ENCODE measurements at regions not wholly inside any gene's neighbourhood (a gene's known extent, or its start where the extent isn't known, plus 50 kb on each side); places are given as distances from the start of the nearest gene placed in this dataset.
"Not testable (repeated sequence)": the region's sequence is repeated elsewhere in the genome, so short reads cannot be mapped to it uniquely, and the experiment has no call there.

DNA sequence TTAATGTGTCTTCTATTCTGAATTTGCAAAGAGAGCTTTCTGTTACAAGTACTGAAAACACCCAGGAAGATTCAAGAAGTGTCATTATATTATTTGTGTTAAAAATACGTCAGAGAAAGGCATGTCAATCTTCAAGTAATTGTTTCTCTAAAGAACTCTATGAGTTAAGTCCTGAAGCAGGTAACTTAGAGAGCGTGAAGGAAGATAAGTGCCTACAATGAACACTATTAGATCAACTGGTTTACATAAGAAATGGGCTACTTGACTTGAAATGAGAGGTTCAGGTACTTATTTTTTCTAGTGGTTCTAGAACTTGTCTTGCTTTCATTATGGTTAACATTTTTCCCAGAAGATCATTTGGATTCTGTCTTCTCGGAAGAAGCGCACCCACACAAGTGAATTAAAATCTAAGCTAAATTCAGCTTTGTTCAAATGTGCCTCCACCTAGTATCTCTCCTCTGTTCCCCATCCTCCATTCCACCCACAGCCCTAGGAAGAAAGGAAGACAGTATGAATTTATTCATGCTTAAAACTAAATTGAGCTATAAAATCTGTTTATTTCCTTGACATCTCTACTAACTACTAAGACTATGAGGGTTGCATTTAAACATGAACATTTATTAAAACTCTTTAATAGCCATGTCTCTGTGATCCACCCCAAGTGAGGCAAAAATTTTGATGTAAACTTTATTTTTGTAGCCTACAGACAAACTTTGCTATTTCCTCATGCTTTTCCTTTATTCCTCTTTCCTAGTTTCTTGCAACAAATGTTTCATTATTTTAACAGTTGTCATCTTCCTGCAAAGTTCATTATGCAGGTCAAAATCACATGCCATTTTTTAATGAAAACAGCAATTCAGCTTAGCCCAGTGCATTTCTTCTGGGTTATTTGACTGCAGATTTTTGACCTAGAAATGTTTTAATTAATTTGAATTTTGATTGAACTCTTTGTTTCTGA is 206.8 kb downstream of the KCNJ2 start:
- no peak for DNase-seq

DNA sequence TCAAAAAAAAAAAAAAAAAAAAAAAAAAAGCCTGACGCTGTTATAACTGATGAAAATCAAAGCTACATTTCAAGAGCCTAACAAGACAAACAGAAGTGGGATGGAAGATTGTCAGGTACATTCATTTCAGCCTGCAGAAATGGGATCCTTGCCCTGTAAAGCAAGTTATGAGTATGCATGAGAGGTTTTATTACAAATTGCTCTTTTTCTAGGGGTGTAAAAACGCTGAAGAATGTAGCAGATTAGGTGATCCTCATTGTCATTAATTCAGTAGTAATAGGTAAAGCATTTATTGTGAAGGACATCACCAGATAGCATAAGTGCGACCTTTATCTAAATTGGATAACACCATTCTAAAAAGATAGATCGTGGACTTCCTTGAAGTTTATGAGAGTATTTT is 208.3 kb downstream of the KCNJ2 start:
- DNase-seq = no peak

DNA sequence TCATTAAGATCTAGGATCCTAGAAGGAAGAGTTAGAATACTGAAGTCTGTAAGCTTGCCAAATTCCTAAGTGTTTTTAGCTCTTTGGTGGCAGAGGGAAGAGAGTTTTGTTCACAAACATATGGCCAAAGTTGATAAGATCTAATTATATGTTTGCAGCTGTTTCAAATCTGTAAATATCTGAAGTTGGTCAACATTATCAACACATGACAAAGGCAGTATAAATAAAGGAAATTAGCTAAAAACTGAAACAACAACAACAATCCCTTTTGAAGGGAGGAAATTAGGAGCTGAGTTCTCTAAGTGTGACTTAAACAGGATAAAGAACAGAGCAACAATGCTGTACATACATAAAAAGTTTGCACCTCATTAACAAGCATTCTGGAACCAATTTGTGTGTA is 208.7 kb downstream of the KCNJ2 start:
- DNase-seq = no peak

DNA sequence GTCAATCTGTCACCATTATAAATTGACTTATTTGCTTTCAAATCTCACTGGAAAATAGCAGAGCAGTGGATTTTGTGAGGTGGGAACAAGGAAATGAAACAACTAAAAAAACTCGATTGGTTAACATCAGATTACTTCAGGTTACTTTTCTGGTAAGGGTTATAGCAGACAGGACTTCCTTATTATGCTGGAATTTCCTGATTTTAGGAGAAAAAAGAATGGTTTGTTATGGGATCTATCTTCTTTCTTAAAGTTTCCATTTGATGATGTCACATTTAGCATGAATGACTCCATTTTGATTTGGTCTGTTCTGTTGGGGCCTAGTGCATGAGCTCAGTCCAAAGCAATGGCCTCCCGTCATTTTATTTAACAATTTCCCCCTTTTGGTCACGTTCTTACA is 210.6 kb downstream of the KCNJ2 start:
- DNase-seq = no peak

DNA sequence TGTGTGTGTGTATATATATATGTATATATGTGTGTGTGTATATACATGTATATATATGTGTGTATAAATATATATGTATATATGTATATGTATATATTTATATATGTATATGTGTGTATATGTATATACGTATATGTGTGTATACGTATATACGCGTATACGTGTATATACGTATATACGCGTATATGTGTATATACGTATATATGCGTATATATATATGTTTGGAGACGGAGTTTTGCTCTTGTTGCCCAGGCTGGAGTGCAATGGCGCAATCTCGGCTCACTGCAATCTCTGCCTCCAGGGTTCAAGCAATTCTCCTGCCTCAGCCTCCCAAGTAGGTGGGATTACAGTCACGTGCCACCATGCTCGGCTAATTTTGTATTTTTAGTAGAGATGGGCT is 212.6 kb downstream of the KCNJ2 start:
- DNase-seq = not testable (repeated sequence)

DNA sequence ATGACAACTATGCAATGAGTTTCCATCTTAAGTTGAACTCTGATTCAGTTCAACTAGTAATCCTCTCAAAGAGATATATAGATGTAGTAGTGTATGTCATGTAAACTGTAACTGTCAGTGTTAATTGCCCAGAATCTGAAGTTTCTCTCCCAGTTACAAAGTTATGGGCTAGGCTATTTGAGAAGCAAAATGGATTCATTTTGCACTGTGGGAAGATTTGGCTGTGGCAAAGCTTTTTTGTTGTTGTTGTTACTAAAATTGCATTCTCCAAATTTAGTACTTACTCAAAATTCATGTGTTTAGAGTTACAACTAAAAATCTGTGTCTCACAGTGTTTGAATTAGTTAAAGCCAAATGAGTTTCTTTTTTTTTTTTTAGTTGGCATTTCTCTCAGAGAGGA is 219.0 kb downstream of the KCNJ2 start:
- no peak for DNase-seq

DNA sequence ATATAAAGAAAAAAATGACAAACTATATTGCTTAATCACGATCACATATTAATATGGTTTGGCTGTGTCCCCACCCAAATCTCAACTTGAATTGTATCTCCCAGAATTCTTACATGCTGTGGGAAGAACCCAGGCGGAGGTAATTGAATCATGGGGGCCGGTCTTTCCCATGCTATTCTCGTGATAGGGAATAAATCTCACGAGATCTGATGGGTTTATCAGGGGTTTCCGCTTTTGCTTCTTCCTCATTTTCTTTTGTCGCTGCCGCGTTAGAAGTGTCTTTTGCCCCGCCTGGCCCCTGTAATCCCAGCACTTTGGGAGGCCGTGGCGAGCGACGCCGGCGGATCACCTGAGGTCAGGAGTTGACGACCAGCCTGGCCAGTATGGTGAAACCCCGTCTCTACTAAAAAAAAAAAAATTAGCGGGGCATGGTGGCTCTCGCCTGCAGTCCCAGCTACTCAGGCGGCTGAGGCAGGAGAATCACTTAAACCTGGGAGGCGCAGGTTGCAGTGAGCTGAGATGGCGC is 220.0 kb downstream of the KCNJ2 start:
- DNase-seq = not testable (repeated sequence)

DNA sequence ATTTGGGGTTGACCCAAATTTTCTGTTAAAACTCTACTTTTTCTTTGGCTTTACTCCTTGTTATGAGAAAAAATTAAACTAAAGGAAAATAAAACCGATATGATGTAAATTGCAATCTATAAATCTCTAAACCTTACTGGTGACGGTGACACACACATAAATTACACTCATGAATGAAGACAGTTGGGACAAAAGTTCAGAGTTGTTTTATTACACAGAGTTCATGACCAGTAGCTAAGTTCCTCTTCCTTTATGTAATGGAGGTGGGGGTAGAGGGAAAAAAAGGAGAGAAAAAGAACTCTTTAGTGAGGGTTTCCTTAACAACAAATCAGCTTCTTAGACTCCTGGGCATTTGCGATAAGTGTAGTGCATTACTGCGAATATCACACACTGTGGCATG is 220.7 kb downstream of the KCNJ2 start:
- no peak for DNase-seq

DNA sequence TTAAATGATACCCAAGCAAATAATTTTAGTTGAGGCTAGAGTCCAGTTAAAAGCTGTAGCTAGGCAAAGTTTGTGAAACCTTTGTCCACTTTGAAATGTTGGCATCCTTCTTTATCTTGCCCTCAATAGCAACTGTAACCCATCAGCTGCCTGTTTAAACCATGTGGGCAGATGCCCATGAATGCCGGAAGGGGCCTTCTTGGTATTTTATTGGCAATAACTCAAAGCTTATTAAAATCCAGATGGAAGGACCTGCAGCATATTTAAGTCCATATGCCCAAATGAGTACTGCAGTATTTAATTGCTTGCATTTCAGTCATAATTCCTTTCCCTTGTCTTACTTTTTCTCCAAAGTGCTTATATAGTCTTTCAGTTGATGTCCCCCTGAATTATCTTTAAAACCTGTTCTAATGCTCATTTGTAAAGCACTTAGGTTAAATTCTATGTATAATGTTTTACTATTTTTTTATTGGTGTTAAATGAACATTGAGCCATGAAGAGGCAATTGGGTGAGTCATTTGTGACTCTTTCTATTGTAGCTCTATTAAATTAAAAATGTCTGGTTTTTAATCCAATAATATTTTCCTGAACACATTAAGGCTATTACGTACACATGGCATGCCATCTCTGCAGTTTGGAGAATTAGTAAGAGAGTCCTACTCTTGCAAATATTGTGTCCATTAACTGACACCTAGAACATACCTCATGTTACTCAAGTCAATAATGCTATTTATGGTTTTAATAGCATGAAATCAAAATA is 225.3 kb downstream of the KCNJ2 start:
- no peak for DNase-seq

DNA sequence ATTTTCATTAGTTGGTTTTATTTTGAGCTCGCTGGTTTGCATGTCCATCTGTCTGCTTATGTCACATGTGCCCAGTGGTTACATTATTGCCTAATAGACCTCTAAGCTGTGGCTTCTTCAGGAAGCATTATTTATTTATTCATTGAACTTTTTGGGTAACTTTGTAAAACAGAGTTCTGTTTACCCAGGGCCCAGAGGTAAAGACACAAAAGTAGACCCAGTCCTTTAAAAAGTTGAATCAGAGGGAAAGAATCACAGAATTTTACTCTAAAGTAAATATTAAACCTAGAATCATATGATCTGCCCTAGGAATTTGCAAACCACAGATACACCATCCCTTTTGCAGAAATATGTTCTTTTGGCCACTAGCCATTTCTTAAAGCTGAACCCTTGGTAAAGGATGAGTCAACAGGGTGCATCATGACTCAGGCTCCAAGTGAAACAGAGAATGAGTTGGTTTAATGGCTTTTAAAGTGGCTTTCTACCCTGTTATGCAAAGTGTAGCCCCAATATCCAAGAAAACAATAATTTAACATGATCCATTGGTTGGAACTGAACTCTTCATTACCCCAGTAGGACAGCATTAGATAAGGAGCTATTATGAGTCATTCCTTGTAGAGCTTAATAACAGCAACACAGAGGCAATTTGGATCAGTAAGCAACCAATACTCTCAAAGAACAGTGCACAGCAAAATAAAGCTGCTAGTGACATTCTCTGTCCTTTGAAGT is 236.3 kb downstream of the KCNJ2 start:
- no peak for DNase-seq

DNA sequence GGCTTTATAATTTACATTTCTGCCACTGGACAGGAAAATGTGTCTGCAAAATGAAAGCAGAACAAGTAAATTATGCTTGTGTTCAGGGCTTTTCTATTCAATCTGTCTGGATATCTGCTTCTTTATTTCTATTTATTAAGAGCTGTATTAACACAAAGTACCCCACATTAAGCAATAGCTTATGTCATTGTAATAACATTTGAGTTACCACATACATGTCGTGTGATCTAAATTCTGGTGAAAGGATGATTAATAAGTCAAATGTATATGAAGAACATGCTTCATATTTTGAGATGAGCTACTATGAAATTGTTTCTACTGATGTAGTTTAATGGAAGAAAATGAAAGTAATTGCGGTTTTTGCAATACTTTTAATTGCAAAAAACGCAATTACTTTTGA is 238.2 kb downstream of the KCNJ2 start:
- no peak for DNase-seq

DNA sequence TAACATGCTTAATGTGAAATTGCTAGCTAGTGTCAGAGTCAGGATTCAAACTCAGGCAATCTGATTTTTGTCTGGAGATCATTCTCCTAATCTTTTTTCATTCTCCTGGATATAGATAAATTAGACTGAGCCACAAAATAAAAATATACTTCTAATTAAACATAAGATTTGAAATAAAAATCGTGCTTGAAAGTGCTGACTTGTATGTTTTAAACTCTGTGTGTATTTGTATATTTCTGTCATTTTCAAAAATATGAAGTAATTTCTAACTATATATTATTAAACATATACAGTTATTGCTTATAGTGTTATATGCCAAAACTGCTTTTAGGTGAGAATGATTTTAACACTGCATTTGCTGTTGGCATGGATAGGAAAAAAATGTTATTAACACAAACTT is 239.4 kb downstream of the KCNJ2 start:
- no peak for DNase-seq

DNA sequence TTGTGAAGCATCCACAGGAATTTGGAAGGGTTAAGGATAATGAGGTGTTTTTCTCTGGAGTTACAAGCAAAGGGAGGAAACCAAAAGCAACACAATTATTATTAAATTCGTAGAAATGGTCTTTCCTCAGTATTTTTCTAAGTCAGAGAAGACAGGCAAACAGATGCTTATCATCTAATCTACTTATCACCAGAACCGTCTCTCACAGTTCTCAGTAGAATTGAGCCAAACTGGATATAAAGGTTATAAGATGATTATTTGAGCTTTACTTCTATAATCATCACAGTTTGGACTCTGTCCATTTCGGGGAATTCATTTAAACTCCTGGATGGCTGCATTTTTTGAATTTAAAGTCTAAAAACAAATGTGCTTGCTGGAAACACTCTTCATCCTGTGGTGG is 245.0 kb downstream of the KCNJ2 start:
- DNase-seq = no peak

DNA sequence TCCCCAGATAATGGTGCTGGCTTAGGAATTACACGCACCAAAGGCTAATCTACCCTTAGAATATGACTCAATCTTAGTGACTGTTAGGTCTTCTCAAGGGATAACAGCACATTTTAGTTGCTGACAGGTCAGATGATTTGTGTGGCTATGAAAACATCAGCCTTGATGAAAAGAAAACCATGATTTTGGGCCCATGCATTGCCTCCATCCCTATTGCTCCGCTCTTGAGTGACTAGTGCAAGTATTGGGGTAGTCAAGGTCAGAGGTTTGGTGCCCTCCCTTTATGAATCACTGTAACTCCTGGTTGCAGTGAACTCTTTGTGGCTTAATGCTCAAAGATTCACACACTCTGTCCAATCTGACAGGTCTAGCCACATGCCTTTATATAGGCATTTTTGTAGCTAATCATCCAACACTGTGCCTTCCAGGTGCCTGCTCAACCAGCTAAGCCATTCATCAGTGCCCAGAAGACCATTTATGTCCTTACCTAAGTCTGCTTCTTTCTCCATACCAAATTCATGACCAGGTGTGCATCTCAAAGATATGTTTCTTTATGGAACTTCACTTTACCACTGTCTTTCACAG is 251.6 kb downstream of the KCNJ2 start:
- no peak for DNase-seq

DNA sequence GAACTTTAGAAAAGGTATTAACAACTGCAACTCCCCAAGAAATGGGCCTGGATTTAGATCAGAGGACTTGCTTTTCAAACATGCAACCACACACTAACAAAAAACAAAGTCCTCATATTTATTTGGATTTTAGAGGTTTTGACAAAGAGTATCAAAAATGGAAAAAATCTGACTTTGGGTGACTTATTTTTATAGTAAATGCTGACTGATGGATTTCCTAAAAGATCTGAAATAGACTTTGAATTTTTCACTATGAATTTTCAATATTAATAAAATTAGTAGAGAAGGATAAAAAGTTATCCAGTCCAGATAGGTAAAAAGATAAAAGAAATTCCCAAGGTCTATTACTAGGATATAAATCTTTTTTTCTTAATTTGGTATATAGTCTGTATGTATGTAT is 253.5 kb downstream of the KCNJ2 start:
- DNase-seq = no peak

DNA sequence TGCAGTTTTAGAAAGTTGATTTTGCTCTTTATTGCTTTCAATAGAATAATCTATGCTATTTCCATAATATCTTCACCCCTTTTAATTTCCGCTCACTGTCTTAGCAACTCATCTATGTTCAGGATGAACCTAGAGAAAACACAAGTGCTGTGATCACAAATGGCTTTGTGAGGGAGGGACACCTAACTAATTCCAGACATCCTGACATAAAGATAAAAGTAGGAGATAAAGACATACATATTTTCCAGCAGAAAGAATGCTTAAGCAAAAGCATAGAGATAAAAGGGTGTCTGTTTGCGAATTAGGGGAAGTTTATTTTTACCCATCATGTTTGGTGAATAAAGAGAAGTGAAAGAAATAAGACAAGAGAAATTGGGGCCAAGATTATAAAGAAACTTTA is 254.2 kb downstream of the KCNJ2 start:
- no peak for DNase-seq

DNA sequence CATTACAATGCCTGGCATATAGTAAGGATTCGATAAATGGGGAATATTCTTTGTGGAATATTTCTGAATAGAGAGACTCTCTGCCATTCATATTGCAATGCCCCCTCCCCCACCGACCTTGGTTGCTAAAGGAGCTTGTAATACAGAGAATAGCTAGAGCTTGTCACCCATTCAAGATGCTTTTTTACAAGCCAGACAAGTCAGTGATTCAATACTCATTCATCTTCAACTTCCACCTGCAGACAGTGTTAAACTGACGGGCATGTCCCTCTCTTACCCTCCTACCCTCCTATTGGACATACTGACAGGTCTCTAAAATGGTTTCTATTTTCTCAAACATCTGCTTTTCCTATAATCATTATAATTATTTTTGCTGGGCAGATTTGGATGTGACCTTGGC is 257.4 kb downstream of the KCNJ2 start:
- DNase-seq = no peak

DNA sequence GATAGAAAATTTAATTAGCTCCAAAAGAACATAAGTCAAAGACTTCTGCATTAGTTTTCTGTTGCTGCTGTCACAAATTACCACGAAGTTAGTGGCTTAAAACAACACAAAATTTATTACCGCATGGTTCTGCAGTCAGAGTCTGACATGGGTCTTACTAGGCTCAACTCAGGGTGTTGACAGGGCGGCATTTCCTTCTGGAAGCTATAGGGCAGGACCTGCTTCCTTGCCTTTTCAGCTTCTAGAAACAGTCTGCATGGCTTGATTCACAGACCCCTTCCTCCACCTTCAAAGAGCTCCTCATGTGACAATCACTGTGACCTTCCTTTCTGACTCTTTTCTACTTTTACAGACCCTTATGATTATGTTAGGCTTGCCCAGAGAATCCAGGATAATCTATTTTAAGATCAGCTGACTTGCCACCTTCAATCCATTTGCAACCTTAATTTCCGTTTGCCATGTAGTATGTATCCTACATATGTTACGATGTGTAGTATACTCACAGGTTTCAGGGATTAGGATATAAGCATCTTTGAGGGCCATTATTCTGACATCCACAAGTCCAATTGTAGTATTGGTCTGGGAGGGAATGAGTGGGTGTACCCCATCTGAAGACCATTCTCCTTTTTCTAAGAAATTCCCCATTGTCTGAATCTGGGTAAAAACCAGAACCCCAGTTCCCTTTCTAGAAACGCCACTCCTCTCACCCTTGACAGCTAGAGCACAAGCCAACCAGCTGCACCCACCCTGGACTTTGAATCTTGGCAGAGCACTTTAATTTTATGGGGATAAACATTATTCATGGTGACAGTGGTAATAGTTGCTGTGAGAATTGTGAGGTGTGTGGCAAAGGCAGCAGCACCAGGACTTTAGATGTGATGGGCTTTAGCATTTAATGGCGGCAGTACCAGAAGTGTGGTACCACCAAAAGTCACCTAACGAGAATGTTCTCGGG is 265.5 kb downstream of the KCNJ2 start:
- no peak for DNase-seq

DNA sequence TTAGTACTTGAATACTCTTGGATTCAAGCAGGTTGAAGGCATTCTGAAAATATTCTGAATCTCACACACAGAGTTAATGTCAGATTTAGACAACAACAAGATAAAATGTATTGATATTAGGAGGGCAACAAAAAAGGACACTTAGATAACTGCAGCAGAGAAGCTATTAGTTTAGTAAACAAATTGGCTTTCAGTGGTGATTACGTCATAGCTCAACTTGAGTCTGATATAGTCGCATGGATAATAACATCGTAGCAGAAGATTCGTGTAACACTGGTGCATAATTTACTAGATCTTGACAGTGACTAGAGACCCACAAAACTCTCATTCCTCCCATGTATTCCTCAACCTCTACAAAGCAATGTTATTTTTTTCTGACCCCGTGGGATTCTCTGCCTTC is 268.3 kb downstream of the KCNJ2 start:
- DNase-seq = no peak

DNA sequence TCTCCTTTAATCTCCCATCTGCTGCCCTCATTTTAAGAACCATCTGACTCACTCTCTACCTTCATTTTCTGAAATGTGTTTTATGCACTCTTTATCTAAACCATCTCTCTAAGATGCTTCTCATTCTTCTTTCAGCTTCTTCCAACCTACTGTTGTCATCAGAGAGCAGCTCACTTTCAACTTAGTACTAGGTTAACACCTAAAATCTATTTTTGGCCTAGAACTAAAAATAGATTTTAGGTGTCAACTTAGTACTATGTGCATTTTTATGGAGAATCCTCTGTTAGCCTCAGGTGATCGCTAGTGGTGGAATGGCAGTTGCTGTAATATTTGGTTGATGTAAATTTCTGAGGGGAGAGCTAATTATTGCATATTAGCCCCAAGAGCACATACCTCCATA is 277.1 kb downstream of the KCNJ2 start:
- no peak for DNase-seq

DNA sequence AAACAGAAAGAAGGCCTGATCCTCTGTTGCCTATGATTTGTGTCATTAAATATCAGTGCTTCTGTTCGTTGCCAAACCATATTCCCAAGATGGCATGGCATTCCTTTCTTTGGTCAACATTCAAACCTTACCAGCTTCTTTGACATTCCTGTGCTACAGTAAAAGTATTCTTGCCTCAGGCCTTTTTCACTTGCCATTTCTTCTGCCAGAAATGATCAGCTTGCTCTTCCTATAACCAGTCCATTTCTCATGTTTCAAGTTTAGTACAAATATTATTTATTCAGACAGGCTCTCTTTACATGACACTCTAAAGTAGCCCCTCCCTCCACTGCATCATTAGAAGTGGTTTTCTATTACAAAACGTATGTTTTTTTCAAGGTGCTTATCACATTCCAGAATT is 278.3 kb downstream of the KCNJ2 start:
- DNase-seq = no peak

DNA sequence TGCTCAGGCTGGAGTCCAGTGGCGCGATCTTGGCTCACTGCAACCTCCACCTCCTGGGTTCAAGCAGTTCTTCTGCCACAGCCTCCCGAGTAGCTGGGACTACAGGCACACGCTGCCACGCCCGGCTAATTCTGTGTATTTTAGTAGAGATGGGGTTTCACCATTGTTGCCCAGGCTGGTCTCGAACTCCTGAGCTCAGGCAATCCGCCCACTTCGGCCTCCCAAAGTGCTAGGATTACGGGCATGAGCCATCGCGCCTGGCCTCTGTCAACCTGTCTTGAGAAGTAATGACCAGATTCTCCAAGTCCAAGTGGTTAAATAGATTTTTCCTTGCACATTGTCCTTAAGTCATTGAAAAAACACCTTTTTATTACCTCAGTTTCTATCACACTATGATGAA is 283.7 kb downstream of the KCNJ2 start:
- not testable (repeated sequence) for DNase-seq
